Uterus (tissue), 2 donors: ENCODE measurements at regions not wholly inside any gene's neighbourhood (a gene's known extent, or its start where the extent isn't known, plus 50 kb on each side); places are given as distances from the start of the nearest gene placed in this dataset.

ENCODE experiments used
- POLR2A ChIP-seq, 2 donors: fragments of 450-650 bp; IDR thresholded peaks; one replicate each; pipeline ENCODE4 v1.6.1; 2016; ENCODE audit warnings: antibody characterized with exemption in 2 of 2, mild to moderate bottlenecking in 1 of 2, moderate library complexity in 1 of 2
- TF ChIP-seq, protein P1 (sequence below), 4 experiments: fragments of 200-600 bp in 2 of 4; fragments of 450-650 bp in 2 of 4; sonication (generic) in 2 of 4; IDR thresholded peaks; one replicate each; pipeline ENCODE4 v1.5.1; 2016 to 2019; ENCODE audit warnings: antibody characterized with exemption in 4 of 4, mild to moderate bottlenecking in 2 of 4, moderate library complexity in 1 of 4

DNA sequence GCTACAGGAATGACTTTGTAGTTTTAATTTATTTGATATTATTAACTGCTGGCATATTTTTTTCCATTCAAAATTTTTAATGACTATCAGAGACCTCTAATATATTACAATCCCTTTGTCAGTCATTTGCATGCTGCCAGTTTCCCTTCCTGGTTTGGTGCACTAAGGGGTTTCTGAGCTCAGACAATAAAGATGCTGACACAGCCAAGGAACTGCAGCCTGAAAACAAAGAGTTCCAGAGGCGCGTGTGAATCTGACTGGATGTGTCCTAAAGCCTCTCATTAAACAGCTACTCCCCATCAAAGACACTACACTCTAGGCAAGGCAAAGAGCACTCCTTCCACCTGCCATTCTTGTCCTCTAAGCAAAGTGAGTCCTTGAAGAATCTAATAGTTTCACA is 116.8 kb upstream of the DST start:
- TF ChIP-seq, protein P1, sequence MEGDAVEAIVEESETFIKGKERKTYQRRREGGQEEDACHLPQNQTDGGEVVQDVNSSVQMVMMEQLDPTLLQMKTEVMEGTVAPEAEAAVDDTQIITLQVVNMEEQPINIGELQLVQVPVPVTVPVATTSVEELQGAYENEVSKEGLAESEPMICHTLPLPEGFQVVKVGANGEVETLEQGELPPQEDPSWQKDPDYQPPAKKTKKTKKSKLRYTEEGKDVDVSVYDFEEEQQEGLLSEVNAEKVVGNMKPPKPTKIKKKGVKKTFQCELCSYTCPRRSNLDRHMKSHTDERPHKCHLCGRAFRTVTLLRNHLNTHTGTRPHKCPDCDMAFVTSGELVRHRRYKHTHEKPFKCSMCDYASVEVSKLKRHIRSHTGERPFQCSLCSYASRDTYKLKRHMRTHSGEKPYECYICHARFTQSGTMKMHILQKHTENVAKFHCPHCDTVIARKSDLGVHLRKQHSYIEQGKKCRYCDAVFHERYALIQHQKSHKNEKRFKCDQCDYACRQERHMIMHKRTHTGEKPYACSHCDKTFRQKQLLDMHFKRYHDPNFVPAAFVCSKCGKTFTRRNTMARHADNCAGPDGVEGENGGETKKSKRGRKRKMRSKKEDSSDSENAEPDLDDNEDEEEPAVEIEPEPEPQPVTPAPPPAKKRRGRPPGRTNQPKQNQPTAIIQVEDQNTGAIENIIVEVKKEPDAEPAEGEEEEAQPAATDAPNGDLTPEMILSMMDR (IDR thresholded peaks at IDR 0.05), result no peak
- TF ChIP-seq POLR2A (IDR thresholded peaks at IDR 0.05), result no peak
